Stimulated activated naive CD8-positive, alpha-beta T cell treated with anti-CD3 and anti-CD28 coated beads, Interleukin-15, amount 100 ng/mL, for 72 hours (primary cell): ENCODE measurements at regions not wholly inside any gene's neighbourhood (a gene's known extent, or its start where the extent isn't known, plus 50 kb on each side); places are given as distances from the start of the nearest gene placed in this dataset.

ENCODE experiments used
- ATAC-seq: fragments of 150-1000 bp; cut with Tn5 transposase; 2 replicates; pipeline ENCODE4 v1.10.0; 2021; ENCODE audit warnings: mild to moderate bottlenecking, moderate library complexity
- DNase-seq, 2 donors: peaks; one replicate each; pipeline ENCODE4 v3.0.0; 2021 to 2022
- H3K27ac Mint-ChIP-seq, 2 donors: one replicate each; pipeline ENCODE4 v1.8.0; 2022; ENCODE audit warnings: mild to moderate bottlenecking in 2 of 2, mixed read lengths in 2 of 2, moderate library complexity in 2 of 2
- H3K27me3 Mint-ChIP-seq: one replicate; pipeline ENCODE4 v1.8.0; 2022; ENCODE audit warnings: mixed read lengths
- H3K4me1 Mint-ChIP-seq: one replicate; pipeline ENCODE4 v1.8.0; 2022; ENCODE audit warnings: mild to moderate bottlenecking, mixed read lengths
- H3K4me3 Mint-ChIP-seq, 2 donors: one replicate each; pipeline ENCODE4 v1.8.0; 2022; ENCODE audit warnings: mild to moderate bottlenecking in 2 of 2, mixed read lengths in 2 of 2, moderate library complexity in 1 of 2
- H3K9me3 Mint-ChIP-seq, 2 donors: one replicate each; pipeline ENCODE4 v1.8.0; 2022; ENCODE audit warnings: mixed read lengths in 2 of 2

DNA sequence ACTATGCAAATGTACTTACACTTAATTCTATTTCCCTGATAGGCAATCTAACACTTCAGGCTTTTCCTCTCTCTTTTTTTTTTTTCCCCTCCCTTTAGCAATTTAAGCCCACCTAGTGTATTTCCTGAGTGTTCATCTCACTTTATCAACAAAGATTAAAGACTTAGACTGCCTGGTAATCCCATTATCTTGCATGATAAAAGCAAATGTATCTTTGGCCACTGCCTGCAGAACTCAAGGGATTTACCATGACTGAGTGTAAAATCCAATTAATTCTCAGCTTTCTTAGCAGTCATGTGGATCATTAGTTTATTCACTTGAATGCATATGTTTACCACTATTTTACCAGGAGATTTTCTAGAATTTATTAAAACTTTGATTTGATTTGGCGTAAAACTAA lies 1102.2 kb upstream of the GYPC start:
- H3K27me3 Mint-ChIP-seq: no peaks in the 10 kb centered on the region
- no peak overlapping the region for H3K27ac Mint-ChIP-seq
- no peak overlapping the region for H3K4me3 Mint-ChIP-seq
- ATAC-seq (no peak), DNase-seq (no peak)
- peaks cover 11 to 13% of the 10 kb centered on the region in 2 donors for H3K9me3 Mint-ChIP-seq
- H3K4me1 Mint-ChIP-seq: no peaks in the 10 kb centered on the region

DNA sequence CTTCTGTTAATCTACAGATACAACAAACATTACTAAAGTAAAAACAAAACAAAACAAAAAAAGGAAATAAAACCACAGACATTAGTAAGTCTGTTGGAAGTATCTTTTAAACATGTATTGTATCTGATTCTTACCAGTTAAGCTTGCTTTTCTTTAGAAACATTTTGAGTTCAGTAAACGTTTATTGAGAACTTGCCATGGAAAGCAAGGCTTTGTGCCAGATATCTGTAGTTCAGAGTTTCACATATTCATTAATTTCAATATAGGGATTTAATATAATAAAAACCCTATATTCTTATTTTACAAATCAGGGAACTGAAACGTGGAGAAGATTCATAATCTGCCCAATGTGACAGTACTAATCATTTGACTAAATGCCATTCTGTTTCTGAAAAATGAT lies 1101.0 kb upstream of the GYPC start:
- DNase-seq: no peak
- Mint-ChIP-seq H3K4me1 (no peaks in the 10 kb centered on the region), H3K27ac (no peak overlapping the region), H3K4me3 (no peak overlapping the region), H3K27me3 (no peaks in the 10 kb centered on the region), H3K9me3 (peaks cover 3 to 13% of the 10 kb centered on the region in 2 donors)
- ATAC-seq: no peak

DNA sequence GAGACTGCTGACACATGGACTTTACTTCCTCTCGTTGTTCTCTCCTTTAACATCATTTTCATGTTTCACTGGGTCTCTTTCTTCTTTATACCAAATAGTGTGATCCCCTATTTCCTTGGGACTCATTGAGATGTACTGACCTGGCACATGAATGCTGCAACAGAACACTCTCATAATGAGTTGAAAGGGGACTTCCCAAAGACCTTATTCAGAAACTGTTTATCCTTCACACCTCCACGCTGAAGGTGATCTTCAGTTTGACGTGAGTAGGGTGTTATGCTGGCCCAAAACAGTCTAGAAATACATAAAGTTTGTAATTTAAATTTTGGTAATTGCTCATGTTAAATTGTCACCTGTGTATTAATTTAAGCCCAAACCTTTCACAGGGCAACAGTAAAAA lies 1096.8 kb upstream of the GYPC start:
- ATAC-seq (no peak), DNase-seq (no peak)
- Mint-ChIP-seq H3K27ac (no peak overlapping the region), H3K9me3 (peaks cover 0 to 9% of the 10 kb centered on the region in 2 donors), H3K27me3 (no peaks in the 10 kb centered on the region), H3K4me1 (no peaks in the 10 kb centered on the region), H3K4me3 (no peak overlapping the region)

DNA sequence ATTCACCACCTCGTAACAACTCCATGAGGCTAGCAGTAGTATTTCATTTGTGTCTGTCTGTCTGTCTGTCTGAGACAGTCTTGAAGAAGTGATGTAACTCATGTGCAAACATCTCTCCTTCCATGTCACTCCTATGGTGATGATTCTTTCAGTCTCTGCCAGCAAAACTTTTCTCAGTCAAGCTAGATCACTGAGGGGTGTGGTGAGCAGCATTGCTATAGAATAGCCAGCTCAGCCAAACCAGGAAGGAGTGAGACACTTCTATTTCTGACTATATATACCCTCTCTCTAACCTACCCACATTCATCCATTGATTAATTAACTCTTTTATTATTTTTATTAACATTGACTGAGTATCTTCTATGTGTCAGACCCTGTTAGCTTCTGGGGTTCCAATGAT lies 1095.1 kb upstream of the GYPC start:
- H3K4me3 Mint-ChIP-seq: no peak overlapping the region
- H3K27ac Mint-ChIP-seq: no peak overlapping the region
- peaks cover 0 to 9% of the 10 kb centered on the region in 2 donors for H3K9me3 Mint-ChIP-seq
- H3K4me1 Mint-ChIP-seq: no peaks in the 10 kb centered on the region
- H3K27me3 Mint-ChIP-seq: no peaks in the 10 kb centered on the region
- DNase-seq: no peak
- no peak for ATAC-seq

DNA sequence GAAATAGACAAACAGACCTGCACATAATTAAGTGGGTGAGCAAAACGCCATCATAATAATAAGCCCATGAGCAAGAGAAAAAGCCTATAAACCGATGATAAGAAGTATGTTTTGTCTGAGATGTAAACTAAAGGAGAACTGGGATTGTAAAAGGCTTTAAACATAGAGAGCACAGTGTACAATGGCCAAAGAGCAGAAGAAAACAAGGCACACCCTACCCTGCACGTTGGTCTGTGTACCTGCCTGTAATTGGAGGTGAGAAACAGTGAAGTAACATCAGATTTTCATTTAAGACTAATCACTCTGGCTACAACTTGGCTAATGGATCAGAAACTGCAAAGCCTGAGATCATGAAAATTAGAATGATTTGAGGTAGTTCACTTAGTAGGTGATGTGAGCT lies 1094.7 kb upstream of the GYPC start:
- Mint-ChIP-seq H3K9me3 (peaks cover 3 to 9% of the 10 kb centered on the region in 2 donors), H3K27ac (no peak overlapping the region), H3K4me3 (no peak overlapping the region), H3K4me1 (no peaks in the 10 kb centered on the region), H3K27me3 (no peaks in the 10 kb centered on the region)
- DNase-seq: no peak
- no peak for ATAC-seq

DNA sequence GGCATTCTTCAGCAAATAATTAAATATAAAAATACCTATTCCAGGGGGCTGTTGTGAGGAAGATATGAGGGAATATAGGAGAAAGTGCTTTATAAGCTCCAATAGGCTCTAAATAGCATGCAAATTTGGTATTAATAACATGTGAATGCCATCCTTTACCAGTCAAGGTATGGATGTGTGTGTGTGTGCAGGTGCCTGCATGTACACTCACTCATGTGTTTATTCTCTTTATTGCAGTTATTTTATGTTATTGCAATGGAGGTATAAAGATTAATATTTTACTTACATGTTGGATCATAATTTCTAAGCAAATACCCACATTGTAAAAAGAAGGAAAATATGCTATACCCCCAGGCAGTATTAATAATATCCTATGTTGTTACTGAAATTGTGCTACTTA lies 1093.0 kb upstream of the GYPC start:
- no peaks in the 10 kb centered on the region for H3K27me3 Mint-ChIP-seq
- ATAC-seq: no peak
- peaks cover 2 to 7% of the 10 kb centered on the region in 2 donors for H3K9me3 Mint-ChIP-seq
- no peak for DNase-seq
- H3K4me3 Mint-ChIP-seq: no peak overlapping the region
- no peak overlapping the region for H3K27ac Mint-ChIP-seq
- no peaks in the 10 kb centered on the region for H3K4me1 Mint-ChIP-seq

DNA sequence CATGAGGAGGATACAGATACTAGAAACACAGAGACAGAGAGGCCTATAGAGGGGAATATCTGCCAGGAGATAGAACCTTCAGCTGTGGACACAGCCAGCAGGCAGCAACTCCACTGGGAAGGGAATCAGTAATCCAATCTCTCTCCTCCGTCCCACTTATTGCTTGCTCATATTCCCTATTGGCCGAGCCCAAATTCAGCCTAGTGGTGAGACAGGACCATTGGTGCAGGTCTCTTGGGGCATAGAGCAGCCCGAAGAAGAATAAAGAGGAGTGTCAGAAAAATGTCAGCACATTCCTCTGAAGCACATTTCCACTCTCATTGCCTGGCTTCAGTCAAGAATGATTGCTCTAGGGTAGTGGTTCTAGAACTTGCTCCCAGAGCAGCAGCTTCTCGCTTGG lies 1091.5 kb upstream of the GYPC start:
- no peak for DNase-seq
- no peaks in the 10 kb centered on the region for H3K27me3 Mint-ChIP-seq
- H3K9me3 Mint-ChIP-seq: peaks cover 0 to 11% of the 10 kb centered on the region in 2 donors
- no peaks in the 10 kb centered on the region for H3K4me1 Mint-ChIP-seq
- no peak overlapping the region for H3K27ac Mint-ChIP-seq
- H3K4me3 Mint-ChIP-seq: no peak overlapping the region
- no peak for ATAC-seq

DNA sequence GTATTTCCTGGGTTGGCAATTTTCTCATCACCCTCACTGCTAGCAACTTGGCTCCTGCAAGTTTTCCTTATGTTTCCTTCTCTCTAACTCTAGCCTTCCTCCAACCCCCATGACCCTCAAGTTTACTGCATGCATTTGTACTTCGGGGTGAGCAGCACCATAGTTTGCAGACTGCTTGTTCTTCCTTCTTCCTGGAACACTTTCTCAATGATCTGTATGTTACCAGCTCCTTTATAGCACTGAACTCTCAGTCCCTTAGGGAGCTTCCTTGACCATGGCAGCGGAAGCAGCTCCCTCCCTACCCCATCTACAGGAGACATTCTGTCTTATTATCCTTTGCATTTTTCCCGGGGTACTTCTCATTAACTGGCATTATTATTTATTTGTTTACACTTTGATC lies 1089.5 kb upstream of the GYPC start:
- no peaks in the 10 kb centered on the region for H3K27me3 Mint-ChIP-seq
- no peak for DNase-seq

DNA sequence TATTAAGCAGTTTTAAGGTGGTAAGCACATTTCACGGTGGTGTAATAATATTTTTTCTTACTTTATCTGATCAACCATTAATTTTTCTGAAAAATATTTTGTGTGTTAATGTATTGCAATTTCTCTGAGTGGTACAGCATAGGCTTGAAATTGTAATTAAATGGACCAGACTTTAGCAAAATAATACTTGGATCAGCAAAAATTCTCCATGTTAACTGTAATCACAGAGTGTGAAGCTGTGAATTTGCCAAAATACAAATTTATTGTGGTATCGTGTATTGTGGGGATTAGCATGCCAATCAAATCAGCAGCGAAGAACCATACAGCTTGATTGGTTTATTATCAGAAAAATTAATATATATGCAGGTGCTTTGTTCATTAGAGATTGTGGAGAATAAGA lies 1088.9 kb upstream of the GYPC start:
- Mint-ChIP-seq H3K4me3 (no peak overlapping the region), H3K4me1 (no peaks in the 10 kb centered on the region), H3K27me3 (no peaks in the 10 kb centered on the region), H3K27ac (no peak overlapping the region), H3K9me3 (peaks cover 0 to 15% of the 10 kb centered on the region in 2 donors)
- no peak for DNase-seq
- no peak for ATAC-seq

More for the DNA sequence above, 1089.5 kb upstream of the GYPC start:
- H3K9me3 Mint-ChIP-seq: peaks cover 0 to 15% of the 10 kb centered on the region in 2 donors
- ATAC-seq: no peak
- no peak overlapping the region for H3K4me3 Mint-ChIP-seq
- no peaks in the 10 kb centered on the region for H3K4me1 Mint-ChIP-seq
- H3K27ac Mint-ChIP-seq: no peak overlapping the region

DNA sequence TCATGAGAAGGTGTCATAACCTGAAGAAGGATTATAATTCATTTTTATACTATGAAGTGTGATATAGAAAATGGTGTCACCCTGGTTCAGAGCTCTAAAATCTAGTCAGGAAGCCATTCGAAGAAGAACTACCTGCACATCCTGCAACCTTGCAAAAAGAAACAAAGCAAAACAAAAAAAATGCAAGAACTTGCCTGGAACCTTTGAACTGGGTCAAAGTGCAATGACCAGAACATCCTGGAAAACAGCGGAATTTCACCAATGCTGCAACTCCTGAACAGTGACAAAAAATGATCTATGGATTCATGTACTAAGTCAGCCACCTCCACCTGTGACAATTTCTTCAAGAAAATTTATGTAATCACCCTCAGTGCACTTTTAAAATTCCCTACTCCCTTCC lies 1083.3 kb upstream of the GYPC start:
- Mint-ChIP-seq H3K9me3 (peaks cover 0 to 8% of the 10 kb centered on the region in 2 donors), H3K4me1 (no peaks in the 10 kb centered on the region), H3K4me3 (no peak overlapping the region), H3K27me3 (no peaks in the 10 kb centered on the region), H3K27ac (no peak overlapping the region)
- DNase-seq (no peak), ATAC-seq (no peak)

DNA sequence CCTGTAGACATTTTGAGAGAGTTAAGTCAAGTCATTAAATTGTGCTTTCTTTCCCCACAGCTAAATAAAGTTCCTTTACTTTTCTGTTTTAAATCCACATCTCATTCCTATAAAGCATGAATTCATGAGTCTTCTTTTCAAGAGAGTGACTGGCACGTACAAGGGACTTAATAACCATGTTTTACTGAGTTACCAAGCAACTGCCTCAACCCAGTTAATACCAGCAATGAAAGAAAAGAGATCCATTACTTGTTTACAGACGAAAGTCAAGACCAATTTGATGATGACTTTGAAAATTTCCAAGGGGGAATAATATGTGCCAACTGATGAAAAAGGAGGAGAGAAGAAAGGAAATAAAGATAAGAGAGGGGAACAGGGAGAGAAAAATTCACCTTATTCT lies 1082.5 kb upstream of the GYPC start:
- no peaks in the 10 kb centered on the region for H3K4me1 Mint-ChIP-seq
- H3K9me3 Mint-ChIP-seq: peaks cover 0 to 8% of the 10 kb centered on the region in 2 donors
- no peak overlapping the region for H3K27ac Mint-ChIP-seq
- no peak for DNase-seq
- no peaks in the 10 kb centered on the region for H3K27me3 Mint-ChIP-seq
- H3K4me3 Mint-ChIP-seq: no peak overlapping the region
- ATAC-seq: no peak

DNA sequence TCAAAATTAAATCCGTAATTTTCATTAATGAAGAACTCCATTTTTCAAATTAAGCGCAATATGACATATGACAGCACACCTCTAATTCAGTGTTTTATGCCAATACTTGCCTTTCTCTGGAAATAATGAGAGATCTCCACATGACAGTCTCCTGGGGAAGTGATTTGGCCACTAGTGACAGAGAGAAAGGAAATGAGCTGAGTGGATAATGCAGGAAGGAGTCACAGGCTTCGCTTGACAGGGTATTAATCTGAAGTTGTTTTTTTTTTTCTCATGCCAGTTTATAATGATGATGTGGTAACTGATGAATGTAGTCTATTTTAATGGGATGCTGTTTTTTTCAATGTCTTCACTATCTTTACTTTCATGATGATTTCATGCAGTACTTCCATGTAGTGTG lies 1079.4 kb upstream of the GYPC start:
- Mint-ChIP-seq H3K27me3 (no peaks in the 10 kb centered on the region), H3K9me3 (no peaks in the 10 kb centered on the region), H3K4me1 (no peaks in the 10 kb centered on the region), H3K27ac (no peak overlapping the region), H3K4me3 (no peak overlapping the region)
- ATAC-seq (no peak), DNase-seq (no peak)

DNA sequence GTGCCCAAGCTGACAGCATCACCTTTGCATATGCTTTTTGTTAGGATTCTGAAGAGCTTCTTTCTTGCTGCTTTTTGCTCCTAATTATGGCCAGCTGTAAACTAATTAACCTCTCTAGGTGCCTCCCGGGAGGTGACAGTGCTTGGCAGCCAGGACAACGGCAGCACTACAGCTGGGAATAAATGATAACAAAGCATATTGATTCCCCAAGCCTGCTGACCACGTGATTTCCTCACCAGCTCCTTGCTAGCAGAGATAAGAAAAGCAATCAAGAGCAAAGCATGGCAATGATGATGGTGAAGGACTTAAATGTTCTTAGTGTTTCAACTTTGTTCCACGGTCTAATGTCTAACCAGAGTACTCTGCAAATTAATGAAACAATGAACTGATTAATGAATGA lies 1074.4 kb upstream of the GYPC start:
- H3K27ac Mint-ChIP-seq: no peak overlapping the region
- DNase-seq: no peak
- H3K4me1 Mint-ChIP-seq: no peaks in the 10 kb centered on the region
- no peak overlapping the region for H3K4me3 Mint-ChIP-seq
- no peaks in the 10 kb centered on the region for H3K27me3 Mint-ChIP-seq
- ATAC-seq: no peak
- no peaks in the 10 kb centered on the region for H3K9me3 Mint-ChIP-seq

DNA sequence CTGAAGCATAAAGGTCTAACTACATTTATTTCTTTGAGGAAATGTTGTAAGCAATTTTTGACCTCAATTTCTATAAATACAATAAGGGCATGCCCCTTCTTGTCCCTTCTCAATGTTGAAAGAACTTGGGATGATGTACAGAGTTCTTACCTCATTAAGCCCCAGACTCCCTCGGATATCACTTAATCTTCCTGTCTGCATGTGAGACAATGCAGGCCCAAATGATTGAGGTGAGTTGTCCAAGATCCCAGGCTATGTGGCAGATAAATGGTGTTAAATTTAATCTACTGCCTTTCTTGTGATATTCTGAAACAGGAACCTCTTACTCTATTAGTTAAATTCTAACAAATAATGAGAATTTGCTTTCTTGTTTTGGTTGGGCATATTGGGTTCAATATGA lies 1073.4 kb upstream of the GYPC start:
- no peaks in the 10 kb centered on the region for H3K4me1 Mint-ChIP-seq
- no peak overlapping the region for H3K27ac Mint-ChIP-seq
- no peak overlapping the region for H3K4me3 Mint-ChIP-seq
- H3K9me3 Mint-ChIP-seq: no peaks in the 10 kb centered on the region
- DNase-seq (no peak), ATAC-seq (no peak)
- no peaks in the 10 kb centered on the region for H3K27me3 Mint-ChIP-seq

DNA sequence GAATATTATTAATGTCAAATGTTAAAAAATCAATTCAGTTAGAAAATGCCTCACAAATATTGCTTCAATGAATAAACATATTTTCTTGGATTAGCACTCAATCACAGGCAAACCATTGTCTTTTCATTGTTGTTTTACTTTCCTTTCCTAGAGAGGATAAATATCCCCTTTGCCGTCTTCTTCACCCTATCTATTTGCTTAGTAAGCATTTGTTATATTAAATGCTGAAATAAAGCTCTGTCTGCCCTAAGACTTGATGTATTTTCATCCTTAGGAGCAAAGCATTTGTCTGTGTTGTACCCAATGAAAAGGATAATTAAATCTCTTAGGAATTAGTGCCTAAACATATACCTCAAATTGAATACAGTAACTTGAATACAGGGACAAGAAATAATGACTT lies 1071.2 kb upstream of the GYPC start:
- DNase-seq (no peak), ATAC-seq (no peak)
- Mint-ChIP-seq H3K4me1 (no peaks in the 10 kb centered on the region), H3K27ac (no peak overlapping the region), H3K27me3 (no peaks in the 10 kb centered on the region), H3K4me3 (no peak overlapping the region), H3K9me3 (peaks cover 4 to 7% of the 10 kb centered on the region in 2 donors)

DNA sequence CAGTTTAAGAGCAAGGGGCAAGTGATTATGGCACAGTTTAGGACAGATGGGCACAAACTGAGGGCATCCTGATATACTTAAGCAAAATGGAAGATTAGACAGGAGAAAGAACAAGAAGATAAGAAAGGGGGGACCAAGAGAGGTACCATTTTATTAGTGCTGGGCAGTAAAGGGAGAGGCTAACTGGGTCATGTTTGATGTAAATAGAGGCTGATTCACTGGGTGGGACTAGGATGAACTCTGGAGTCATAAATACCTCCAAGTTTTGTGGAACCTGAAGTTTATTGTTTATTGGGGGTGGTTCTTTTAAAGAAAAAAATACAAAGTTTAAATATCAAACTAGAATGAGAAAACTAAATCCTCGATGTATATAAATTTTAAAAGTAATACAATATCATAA lies 1067.2 kb upstream of the GYPC start:
- H3K4me3 Mint-ChIP-seq: no peak overlapping the region
- ATAC-seq (no peak), DNase-seq (no peak)
- peaks cover 15 to 28% of the 10 kb centered on the region in 2 donors for H3K9me3 Mint-ChIP-seq
- H3K27me3 Mint-ChIP-seq: no peaks in the 10 kb centered on the region
- no peak overlapping the region for H3K27ac Mint-ChIP-seq
- H3K4me1 Mint-ChIP-seq: no peaks in the 10 kb centered on the region

DNA sequence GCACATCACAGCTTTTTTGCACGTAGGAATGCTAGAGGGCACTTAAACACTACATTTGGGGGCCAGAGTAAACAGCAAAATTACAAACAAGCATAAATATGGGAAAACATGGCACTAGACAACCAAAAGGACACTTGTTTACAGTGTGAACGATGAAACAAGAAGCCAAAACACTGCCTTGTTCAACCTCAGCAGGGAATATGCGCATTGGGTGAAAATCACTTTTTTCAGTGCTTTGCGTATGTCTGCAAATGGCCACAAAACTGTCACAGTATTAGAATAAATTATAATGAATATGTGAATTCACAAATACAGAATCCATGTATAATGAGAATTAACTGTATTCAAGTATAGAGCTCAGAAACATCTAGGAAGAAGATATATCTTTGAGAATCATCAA lies 1064.0 kb upstream of the GYPC start:
- H3K27me3 Mint-ChIP-seq: no peaks in the 10 kb centered on the region
- H3K27ac Mint-ChIP-seq: no peak overlapping the region
- H3K4me3 Mint-ChIP-seq: no peak overlapping the region
- ATAC-seq: no peak
- H3K4me1 Mint-ChIP-seq: no peaks in the 10 kb centered on the region
- peaks cover 15 to 28% of the 10 kb centered on the region in 2 donors for H3K9me3 Mint-ChIP-seq
- no peak for DNase-seq

DNA sequence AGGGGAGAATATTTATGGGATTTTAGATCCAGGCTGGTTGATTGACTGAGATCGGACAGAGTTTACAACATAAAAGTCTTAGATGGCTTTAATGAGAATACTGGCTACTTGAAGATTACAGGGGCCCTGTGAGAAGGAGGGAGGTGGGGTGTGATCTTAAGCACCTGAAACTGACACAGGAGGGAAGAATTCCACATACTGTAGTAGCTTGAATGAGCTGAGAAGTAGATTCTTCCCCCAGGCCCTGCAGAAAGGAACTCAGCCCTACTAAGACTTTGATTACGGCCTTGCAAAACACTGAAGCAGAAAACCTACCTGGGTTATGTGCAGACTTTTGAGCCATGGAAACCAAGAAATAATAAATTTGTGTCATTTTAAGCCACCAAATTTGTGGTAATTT lies 1062.9 kb upstream of the GYPC start:
- H3K9me3 Mint-ChIP-seq: peaks cover 15 to 28% of the 10 kb centered on the region in 2 donors
- no peaks in the 10 kb centered on the region for H3K4me1 Mint-ChIP-seq
- no peak for DNase-seq
- H3K27ac Mint-ChIP-seq: no peak overlapping the region
- no peak overlapping the region for H3K4me3 Mint-ChIP-seq
- no peak for ATAC-seq
- H3K27me3 Mint-ChIP-seq: no peaks in the 10 kb centered on the region
